Left ventricle myocardium inferior (tissue), 1 donor: ENCODE measurements at regions not wholly inside any gene's neighbourhood (a gene's known extent, or its start where the extent isn't known, plus 50 kb on each side); places are given as distances from the start of the nearest gene placed in this dataset.

Source experiments
- DNase-seq: peaks from one replicate; pipeline ENCODE4 v3.0.0-alpha.2; 2020
- H3K27ac ChIP-seq: fragments of 200-600 bp; replicated peaks from 2 replicates; pipeline ENCODE4 v1.8.0; 2021
- H3K27me3 ChIP-seq: fragments of 200-600 bp; 2 replicates; pipeline ENCODE4 v1.8.0; 2021; ENCODE audit warnings: low read depth
- H3K36me3 ChIP-seq: fragments of 200-600 bp; 2 replicates; pipeline ENCODE4 v1.8.0; 2021
- H3K4me1 ChIP-seq: fragments of 200-600 bp; 2 replicates; pipeline ENCODE4 v1.8.0; 2021
- H3K4me3 ChIP-seq: fragments of 200-600 bp; 2 replicates; pipeline ENCODE4 v1.8.0; 2021; ENCODE audit warnings: mild to moderate bottlenecking, moderate library complexity
- H3K9me3 ChIP-seq: fragments of 200-600 bp; replicated peaks from 2 replicates; pipeline ENCODE4 v1.8.0; 2021
- intact Hi-C: fragments of 100-400 bp; cut with micrococcal nuclease; formaldehyde crosslinking; loops from one replicate; pipeline ENCODE4 v1.11.0; 2022
- TF ChIP-seq, protein P1 (sequence below): fragments of 200-600 bp; IDR thresholded peaks from 2 replicates; pipeline ENCODE4 v1.8.0; 2021; ENCODE audit warnings: antibody characterized with exemption, mild to moderate bottlenecking, borderline replicate concordance
- donor health status: DM: no; HTN: yes; CAD: no; lungs with severe emphysema.

DNA sequence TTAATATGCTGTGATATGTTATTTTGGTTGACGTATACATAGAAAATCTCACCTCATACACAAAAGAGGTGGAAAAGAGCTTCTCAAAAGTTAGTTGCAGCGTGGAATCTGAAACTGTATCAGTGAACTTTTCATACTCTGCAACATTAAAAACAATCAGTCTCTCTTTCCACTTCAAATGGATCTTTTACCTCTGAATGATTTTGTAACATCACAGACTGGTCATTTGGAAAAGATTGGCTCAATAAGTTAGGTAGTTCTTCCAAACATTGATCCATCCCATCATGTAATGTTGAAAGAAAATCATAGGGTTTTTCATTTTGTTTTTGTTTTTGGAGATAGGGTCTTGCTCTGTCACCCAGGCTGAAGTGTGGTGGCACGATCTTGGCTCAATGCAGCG is 131.1 kb downstream of the AHR start:
- no peak overlapping the region for H3K27ac ChIP-seq
- H3K4me1 ChIP-seq = no peaks in the 10 kb centered on the region
- H3K36me3 ChIP-seq = no peaks in the 10 kb centered on the region
- intact Hi-C loops = no loop called here
- DNase-seq = no peak
- TF ChIP-seq, protein P1, sequence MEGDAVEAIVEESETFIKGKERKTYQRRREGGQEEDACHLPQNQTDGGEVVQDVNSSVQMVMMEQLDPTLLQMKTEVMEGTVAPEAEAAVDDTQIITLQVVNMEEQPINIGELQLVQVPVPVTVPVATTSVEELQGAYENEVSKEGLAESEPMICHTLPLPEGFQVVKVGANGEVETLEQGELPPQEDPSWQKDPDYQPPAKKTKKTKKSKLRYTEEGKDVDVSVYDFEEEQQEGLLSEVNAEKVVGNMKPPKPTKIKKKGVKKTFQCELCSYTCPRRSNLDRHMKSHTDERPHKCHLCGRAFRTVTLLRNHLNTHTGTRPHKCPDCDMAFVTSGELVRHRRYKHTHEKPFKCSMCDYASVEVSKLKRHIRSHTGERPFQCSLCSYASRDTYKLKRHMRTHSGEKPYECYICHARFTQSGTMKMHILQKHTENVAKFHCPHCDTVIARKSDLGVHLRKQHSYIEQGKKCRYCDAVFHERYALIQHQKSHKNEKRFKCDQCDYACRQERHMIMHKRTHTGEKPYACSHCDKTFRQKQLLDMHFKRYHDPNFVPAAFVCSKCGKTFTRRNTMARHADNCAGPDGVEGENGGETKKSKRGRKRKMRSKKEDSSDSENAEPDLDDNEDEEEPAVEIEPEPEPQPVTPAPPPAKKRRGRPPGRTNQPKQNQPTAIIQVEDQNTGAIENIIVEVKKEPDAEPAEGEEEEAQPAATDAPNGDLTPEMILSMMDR = no peak
- no peak overlapping the region for H3K4me3 ChIP-seq
- peaks cover 40% of the 10 kb centered on the region for H3K9me3 ChIP-seq
- no peaks in the 10 kb centered on the region for H3K27me3 ChIP-seq

GRCh38 chr7:17432793-17433192 is 134.3 kb downstream of the AHR start:
- Histone ChIP-seq H3K36me3 (no peaks in the 10 kb centered on the region), H3K4me3 (no peak overlapping the region), H3K4me1 (no peaks in the 10 kb centered on the region), H3K9me3 (peaks cover 18% of the 10 kb centered on the region), H3K27me3 (no peaks in the 10 kb centered on the region), H3K27ac (no peak overlapping the region)
- DNase-seq = no peak
- TF ChIP-seq, protein P1 = no peak
- intact Hi-C loops = no loop called here

DNA sequence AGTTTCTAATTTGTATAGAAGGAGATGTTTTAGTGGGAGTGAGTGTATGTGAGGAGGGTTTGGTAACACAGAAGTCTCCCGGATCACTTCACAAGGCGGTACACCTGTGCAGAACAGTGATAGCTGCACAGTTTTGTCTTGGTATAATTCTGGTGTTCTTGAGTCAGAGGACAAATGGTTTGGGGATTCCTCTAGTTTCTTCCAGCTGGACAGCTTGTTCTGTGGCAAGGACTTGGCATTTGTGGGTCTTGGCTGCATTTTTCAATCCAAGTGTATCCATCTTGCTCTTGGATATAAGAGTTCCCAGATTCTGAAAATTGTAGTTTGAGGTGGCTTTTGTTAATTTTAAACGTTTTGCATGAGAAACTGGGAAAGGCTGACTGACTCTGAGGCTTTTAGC is 135.7 kb downstream of the AHR start:
- Histone ChIP-seq H3K4me1 (no peaks in the 10 kb centered on the region), H3K9me3 (peaks cover 4% of the 10 kb centered on the region), H3K27me3 (no peaks in the 10 kb centered on the region), H3K4me3 (no peak overlapping the region), H3K27ac (no peak overlapping the region), H3K36me3 (no peaks in the 10 kb centered on the region)
- DNase-seq = no peak
- TF ChIP-seq, protein P1 = no peak
- intact Hi-C loops = no loop called here

DNA sequence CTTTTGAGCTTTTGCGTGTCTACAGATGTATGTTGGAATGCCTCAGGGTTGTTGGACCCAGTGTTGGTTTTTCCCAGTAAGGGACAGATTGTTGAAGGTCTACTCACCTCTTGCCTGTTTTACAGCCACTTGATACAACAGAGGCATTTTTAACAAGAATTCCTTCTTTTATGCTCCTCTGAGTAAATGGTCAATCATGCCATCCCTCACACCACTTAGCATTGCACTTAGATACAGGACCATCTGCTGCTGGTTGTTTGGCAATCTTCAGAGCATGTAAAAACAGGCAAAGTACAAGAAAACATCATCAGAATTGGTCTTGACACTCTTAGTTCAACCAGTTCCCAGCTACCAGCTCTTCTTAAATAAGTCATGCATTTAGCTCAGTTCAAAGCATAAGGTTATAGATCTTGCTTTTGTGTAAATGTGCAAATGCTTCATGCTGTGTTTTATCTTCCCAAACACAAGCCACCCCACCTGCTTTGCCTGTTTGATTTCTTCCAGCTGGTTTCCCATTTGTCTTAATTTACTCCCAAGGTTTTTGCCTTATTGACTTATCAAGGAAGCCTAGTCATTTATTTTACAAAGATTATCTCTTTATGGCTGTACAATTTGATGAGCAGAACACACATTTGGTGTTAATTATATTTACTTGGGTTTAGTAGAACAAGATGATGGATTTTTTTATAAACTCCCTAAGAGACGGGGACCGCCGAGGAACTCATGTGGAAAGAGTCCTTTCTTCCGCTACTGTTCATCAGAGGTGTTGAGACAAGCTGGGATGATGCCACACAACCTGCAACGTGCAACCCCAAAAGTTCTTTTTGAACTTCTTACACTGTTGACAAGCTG is 136.6 kb downstream of the AHR start:
- TF ChIP-seq, protein P1 = no peak
- Histone ChIP-seq H3K36me3 (no peaks in the 10 kb centered on the region), H3K27ac (no peak overlapping the region), H3K4me1 (no peaks in the 10 kb centered on the region), H3K27me3 (no peaks in the 10 kb centered on the region), H3K9me3 (no peaks in the 10 kb centered on the region), H3K4me3 (no peak overlapping the region)
- no peak for DNase-seq
- intact Hi-C loops = no loop called here

DNA sequence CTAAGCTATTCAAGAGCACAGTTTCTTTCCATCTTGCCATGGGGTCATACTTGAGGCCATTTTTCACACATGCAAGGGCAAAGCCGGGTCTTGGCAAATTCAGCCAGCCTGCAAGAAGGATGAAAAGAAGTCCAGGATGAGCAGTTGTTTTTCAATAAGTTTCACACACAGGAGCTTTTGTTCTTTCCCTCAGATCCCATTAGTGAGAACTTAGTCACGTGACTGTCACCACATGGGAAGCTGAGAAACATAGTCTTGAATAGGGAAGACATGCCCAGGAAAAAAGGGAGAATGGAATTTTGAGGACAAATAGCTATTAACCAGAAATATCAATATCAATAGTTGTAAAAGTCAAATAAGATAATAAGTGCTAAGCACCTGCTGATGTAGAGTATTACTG is 137.7 kb downstream of the AHR start:
- intact Hi-C loops = no loop called here
- Histone ChIP-seq H3K27me3 (no peaks in the 10 kb centered on the region), H3K4me1 (no peaks in the 10 kb centered on the region), H3K27ac (no peak overlapping the region), H3K36me3 (no peaks in the 10 kb centered on the region), H3K4me3 (no peak overlapping the region), H3K9me3 (no peaks in the 10 kb centered on the region)
- DNase-seq = no peak
- TF ChIP-seq, protein P1 = no peak
